Astrocyte (in vitro differentiated cells and primary cell): ENCODE measurements at regions not wholly inside any gene's neighbourhood (a gene's known extent, or its start where the extent isn't known, plus 50 kb on each side); places are given as distances from the start of the nearest gene placed in this dataset.

Experiments
- EZH2 ChIP-seq: IDR thresholded peaks from 2 replicates; pipeline ENCODE4 v1.6.1; 2012; ENCODE audit warnings: mild to moderate bottlenecking, low read length, inconsistent platforms; ENCODE audit not compliant: insufficient read depth
- TF ChIP-seq, protein P1 (sequence below): IDR thresholded peaks from 2 replicates; pipeline ENCODE4 v1.5.1; 2011; ENCODE audit warnings: low read depth, mild to moderate bottlenecking, inconsistent platforms, low read length, moderate library complexity; ENCODE audit not compliant: insufficient read depth

DNA sequence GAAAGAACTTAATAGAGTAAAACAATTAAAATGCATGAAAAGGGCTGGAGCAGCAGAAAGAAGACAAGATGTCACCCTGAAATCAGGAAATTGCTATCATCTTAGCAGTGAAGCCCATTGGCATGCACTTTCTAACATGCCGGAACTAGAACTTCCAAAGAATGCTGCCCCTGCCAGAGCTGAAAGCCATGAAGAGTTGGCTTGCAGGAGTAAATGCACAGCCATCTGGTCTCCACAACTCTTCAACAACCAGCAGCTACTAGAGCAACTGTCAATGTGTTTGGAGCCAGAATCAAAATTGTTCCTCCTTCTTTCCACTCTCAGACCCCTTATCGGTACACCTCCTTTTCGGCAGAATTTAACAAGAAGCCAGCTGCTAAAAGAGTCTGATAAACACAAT, 414.1 kb downstream of the KCNH5 start:
- TF ChIP-seq, protein P1, sequence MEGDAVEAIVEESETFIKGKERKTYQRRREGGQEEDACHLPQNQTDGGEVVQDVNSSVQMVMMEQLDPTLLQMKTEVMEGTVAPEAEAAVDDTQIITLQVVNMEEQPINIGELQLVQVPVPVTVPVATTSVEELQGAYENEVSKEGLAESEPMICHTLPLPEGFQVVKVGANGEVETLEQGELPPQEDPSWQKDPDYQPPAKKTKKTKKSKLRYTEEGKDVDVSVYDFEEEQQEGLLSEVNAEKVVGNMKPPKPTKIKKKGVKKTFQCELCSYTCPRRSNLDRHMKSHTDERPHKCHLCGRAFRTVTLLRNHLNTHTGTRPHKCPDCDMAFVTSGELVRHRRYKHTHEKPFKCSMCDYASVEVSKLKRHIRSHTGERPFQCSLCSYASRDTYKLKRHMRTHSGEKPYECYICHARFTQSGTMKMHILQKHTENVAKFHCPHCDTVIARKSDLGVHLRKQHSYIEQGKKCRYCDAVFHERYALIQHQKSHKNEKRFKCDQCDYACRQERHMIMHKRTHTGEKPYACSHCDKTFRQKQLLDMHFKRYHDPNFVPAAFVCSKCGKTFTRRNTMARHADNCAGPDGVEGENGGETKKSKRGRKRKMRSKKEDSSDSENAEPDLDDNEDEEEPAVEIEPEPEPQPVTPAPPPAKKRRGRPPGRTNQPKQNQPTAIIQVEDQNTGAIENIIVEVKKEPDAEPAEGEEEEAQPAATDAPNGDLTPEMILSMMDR: no peak
- no peak for TF ChIP-seq EZH2
